GM18505 (cell line): ENCODE measurements at regions not wholly inside any gene's neighbourhood (a gene's known extent, or its start where the extent isn't known, plus 50 kb on each side); places are given as distances from the start of the nearest gene placed in this dataset.

ENCODE experiments used
- ATAC-seq: cut with Tn5 transposase; IDR thresholded peaks from one replicate; pipeline ENCODE4 v1.9.1; 2021; ENCODE audit not compliant: unreplicated experiment
- POLR2A ChIP-seq: IDR thresholded peaks from 4 replicates; pipeline ENCODE4 v1.6.1; 2011; ENCODE audit warnings: borderline replicate concordance; ENCODE audit not compliant: insufficient read depth, insufficient read length; ENCODE audit errors: extremely low read depth

- no peak for ATAC-seq
- no peak for TF ChIP-seq POLR2A
Measured at GRCh38 chr16:27722207-27722606, 172.3 kb downstream of the KATNIP start.

GRCh38 chr16:27722892-27723450 lies 173.0 kb downstream of the KATNIP start:
- ATAC-seq = no peak
- TF ChIP-seq POLR2A = no peak

- no peak for TF ChIP-seq POLR2A
- no peak for ATAC-seq
Measured at GRCh38 chr16:27723711-27724481, 174.0 kb downstream of the KATNIP start.

- no peak for ATAC-seq
- TF ChIP-seq POLR2A = no peak
Measured at GRCh38 chr16:27724482-27725235, 174.7 kb downstream of the KATNIP start.

- TF ChIP-seq POLR2A = no peak
- ATAC-seq = no peak
Measured at GRCh38 chr16:27725236-27726000, 175.5 kb downstream of the KATNIP start.

- ATAC-seq = no peak
- TF ChIP-seq POLR2A = no peak
Measured at GRCh38 chr16:27726621-27727261, 176.8 kb downstream of the KATNIP start.

GRCh38 chr16:27727941-27728340 lies 178.0 kb downstream of the KATNIP start:
- TF ChIP-seq POLR2A = no peak
- no peak for ATAC-seq

GRCh38 chr16:27728691-27729090 lies 178.7 kb downstream of the KATNIP start:
- no peak for TF ChIP-seq POLR2A
- no peak for ATAC-seq

- ATAC-seq = no peak
- no peak for TF ChIP-seq POLR2A
Measured at GRCh38 chr16:27729516-27730304, 179.8 kb downstream of the KATNIP start.

GRCh38 chr16:27730661-27731210 lies 180.8 kb downstream of the KATNIP start:
- no peak for ATAC-seq
- TF ChIP-seq POLR2A = no peak

GRCh38 chr16:27735031-27735430 lies 185.1 kb downstream of the KATNIP start:
- TF ChIP-seq POLR2A = no peak
- no peak for ATAC-seq

- no peak for ATAC-seq
- TF ChIP-seq POLR2A = no peak
Measured at GRCh38 chr16:27736431-27736830, 186.5 kb downstream of the KATNIP start.
